GM12874 (cell line): ENCODE measurements at regions not wholly inside any gene's neighbourhood (a gene's known extent, or its start where the extent isn't known, plus 50 kb on each side); places are given as distances from the start of the nearest gene placed in this dataset.

Experiments
- TF ChIP-seq, protein P1 (sequence below): IDR thresholded peaks from 2 replicates; pipeline ENCODE4 v1.5.1; 2011; ENCODE audit warnings: low read depth, mild to moderate bottlenecking, control low read depth, low read length, moderate library complexity; ENCODE audit not compliant: insufficient read depth

DNA sequence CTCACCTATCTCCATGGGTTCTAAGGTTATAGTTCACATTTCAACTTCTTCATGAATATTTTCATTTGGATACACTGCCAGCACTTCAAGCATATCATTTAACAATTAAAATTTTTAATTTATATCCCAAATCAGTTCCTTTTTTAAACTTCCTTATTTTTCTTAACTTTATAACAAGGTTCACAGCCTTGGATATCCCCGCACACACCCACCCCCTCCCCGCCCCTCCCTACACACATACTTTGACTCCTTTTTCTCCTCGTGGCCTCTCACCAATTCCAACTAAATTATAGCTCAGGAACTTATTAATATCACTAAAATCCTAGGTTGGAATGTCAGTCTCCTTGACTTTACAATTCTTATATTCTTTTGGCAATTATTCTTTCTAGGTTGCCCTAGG is 163.6 kb upstream of the SETBP1 start:
- TF ChIP-seq, protein P1, sequence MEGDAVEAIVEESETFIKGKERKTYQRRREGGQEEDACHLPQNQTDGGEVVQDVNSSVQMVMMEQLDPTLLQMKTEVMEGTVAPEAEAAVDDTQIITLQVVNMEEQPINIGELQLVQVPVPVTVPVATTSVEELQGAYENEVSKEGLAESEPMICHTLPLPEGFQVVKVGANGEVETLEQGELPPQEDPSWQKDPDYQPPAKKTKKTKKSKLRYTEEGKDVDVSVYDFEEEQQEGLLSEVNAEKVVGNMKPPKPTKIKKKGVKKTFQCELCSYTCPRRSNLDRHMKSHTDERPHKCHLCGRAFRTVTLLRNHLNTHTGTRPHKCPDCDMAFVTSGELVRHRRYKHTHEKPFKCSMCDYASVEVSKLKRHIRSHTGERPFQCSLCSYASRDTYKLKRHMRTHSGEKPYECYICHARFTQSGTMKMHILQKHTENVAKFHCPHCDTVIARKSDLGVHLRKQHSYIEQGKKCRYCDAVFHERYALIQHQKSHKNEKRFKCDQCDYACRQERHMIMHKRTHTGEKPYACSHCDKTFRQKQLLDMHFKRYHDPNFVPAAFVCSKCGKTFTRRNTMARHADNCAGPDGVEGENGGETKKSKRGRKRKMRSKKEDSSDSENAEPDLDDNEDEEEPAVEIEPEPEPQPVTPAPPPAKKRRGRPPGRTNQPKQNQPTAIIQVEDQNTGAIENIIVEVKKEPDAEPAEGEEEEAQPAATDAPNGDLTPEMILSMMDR, result no peak

- TF ChIP-seq, protein P1, result no peak
These were observed 162.5 kb upstream of the SETBP1 start for GRCh38 chr18:44518091-44518615.

DNA sequence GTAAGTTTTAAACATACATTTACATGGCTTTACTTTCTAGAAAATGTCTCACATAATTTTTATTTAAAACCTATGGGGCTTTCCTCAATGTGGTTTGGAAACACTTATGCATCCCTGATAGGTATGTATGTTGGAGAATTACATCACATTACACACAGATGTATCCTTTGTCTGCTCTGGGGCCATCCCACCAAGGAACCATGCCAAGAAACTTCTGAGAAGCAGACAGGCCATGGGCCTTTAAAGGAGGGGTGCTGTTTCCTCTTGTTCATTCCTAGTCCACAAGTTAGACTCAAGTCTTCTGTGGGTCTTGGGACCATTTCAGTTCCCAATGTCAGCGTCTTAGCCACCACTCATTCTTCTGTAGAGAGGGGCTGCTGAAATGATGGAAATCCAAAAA is 162.0 kb upstream of the SETBP1 start:
- TF ChIP-seq, protein P1, result no peak

DNA sequence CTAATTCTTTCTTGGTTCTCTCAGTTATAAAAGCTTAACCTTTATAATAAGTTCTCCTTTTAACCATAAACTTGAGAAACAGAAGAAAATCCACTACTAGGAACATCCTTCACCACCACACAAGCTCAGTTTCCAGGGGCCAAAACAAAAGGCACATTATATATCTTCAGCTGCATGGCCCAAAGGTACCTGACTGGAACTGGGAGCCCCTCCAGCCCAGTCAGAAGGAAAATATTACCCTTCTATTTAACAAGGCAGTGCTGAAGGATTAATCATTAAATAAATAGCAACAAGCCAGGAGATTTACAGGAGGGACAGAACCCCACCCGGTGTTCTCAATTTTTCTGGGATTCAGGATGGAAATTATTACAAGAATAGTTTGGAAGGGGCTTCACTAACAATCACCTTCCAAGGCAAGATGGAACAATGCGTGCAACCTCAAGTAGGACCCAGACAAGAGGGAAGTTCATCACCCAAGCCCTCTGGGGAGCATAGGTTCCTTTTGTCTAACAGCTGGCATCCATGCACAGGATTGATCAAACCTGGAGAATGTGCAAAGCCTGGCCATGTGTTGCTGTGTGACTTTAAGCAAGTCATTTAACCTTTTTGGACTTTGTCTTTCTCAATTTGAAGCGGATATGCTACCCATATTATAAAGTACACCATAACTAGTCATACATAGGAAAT is 159.6 kb upstream of the SETBP1 start:
- TF ChIP-seq, protein P1, result no peak

- TF ChIP-seq, protein P1, result no peak
These were observed 159.0 kb upstream of the SETBP1 start for GRCh38 chr18:44521668-44522022.

DNA sequence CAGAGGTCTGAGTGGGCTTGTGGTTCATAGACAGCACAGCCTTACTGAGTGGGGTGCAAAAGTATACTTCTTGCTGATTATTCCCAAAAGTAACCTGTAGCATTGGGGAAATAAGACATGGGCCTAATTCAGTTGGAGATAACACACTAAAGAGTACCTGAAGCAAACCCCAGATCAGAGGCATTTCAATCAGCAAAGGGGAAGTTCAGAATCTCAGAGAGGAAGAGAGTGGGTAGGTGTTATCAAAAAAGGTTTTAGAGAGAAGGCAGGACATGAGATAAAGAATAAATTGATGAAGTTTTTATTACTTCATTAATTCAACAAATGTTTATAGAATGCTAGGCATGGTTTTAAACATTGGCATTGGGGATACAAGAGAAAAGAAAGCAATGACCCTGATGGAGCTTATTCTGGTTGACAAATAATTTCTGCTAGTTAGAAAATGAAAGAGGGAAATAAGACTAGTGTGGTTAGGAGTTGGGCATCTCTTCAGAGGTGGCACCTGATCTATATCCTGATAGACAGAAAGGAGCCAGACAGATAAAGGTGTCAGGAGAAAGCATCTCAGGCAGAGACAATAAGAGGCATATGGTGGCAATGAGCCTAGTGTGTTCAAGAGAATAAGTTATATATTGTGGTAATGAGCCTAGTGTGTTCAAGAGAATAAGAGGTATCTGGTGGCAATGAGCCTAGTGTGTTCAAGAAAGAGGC is 153.8 kb upstream of the SETBP1 start:
- TF ChIP-seq, protein P1, result no peak

GRCh38 chr18:44533071-44533470 is 147.6 kb upstream of the SETBP1 start:
- TF ChIP-seq, protein P1, result no peak
